GM18909 (cell line): ENCODE measurements at regions not wholly inside any gene's neighbourhood (a gene's known extent, or its start where the extent isn't known, plus 50 kb on each side); places are given as distances from the start of the nearest gene placed in this dataset.
A peak's percentile ranks its signal among the peaks of the same experiment; 100 is the strongest.
"Not testable (repeated sequence)": the region's sequence is repeated elsewhere in the genome, so short reads cannot be mapped to it uniquely, and the experiment has no call there.

ENCODE experiments used
- ATAC-seq: cut with Tn5 transposase; IDR thresholded peaks from one replicate; pipeline ENCODE4 v1.9.1; 2021; ENCODE audit warnings: mild to moderate bottlenecking; ENCODE audit not compliant: unreplicated experiment, poor library complexity

DNA sequence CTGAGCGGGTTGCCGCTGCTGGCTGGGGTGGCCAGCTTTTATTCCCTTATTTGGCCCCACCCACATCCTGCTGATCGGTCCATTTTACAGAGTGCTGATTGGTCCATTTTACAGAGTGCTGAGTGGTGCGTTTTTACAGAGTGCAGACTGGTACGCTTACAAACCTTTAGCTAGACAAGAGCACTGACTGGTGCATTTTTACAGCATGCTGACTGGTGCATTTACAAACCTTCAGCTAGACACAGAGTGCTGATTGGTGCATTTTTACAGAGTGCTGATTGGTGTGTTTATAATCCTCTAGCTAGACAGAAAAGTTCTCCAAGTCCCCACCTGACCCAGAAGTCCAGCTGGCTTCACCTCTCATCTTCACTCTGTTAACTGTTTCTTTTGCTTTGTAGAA lies 1217.6 kb upstream of the TMEFF2 start:
- not testable (repeated sequence) for ATAC-seq

DNA sequence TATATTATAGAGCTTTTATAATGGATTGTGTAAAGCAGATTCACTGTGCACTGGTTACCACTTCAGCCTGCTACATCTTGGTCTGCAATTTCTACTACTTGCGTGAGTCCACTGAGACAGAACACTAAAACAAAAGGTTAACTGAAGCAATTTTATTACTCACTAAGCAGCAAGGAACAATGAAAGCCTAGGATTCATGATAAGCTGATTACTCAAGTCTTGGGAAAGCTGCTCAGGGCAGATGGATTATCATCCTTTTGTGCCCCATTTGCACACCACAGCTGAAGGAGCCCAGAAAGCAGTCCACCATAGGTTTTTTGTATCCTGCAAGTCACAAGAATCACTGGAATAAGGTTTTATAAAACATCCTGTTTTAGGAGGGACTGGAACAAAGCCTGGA lies 1215.2 kb upstream of the TMEFF2 start:
- ATAC-seq: no peak

DNA sequence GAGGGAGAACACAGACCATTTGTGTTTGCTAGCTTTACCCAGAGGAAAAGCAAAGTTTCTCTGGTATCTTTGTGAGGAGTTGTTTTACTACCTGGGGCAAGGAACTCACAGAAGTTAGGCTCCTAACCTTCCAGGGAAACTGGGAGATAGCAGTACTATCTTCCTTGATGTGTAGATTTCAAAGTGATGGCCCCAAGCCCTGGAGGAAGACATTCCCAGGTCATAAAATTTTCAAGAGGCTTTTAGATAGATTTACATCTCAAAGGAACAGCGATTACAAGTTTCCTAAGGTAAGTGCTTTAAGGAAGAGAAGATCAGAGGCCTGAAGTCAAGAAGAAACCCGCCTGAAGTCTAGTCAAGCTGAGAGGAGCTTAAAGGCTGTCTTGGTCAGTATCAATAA lies 1187.8 kb upstream of the TMEFF2 start:
- ATAC-seq: no peak

DNA sequence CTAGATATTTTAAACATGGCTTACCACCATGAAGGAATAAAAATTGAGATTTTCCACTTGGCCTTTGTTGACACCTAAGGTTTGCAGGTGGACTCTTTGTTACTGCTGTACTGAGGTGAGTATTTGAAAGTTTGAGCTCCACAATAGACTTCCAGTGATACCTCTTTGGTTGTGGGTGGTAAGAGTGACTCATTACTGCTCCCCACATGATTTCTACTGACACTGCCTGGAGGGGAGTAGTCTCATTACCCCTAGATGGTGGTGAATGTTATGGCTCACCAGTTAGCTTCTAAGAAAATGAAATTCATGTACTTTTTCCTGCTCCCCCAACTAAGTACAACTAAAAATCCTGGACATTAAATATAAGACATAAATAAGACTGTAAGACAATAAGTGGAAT lies 1183.1 kb upstream of the TMEFF2 start:
- no peak for ATAC-seq

DNA sequence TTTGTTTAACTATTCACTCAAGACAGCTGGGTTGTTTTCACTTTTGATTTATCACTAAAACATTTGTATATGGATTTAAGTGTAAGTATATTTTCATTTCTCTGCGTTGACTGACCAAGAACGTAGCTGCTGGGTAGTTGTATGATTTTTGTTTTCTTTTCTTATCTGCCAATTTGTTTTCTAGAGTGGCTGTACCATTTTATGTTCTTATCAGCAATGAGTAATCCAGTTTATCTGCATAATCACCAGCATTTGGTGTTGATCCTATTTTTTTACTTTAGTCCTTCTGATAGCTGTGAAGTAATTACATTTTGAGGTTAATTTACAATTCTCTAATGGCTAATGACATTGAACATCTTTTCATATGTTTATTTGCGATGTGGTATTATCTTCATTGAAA lies 1178.4 kb upstream of the TMEFF2 start:
- no peak for ATAC-seq

DNA sequence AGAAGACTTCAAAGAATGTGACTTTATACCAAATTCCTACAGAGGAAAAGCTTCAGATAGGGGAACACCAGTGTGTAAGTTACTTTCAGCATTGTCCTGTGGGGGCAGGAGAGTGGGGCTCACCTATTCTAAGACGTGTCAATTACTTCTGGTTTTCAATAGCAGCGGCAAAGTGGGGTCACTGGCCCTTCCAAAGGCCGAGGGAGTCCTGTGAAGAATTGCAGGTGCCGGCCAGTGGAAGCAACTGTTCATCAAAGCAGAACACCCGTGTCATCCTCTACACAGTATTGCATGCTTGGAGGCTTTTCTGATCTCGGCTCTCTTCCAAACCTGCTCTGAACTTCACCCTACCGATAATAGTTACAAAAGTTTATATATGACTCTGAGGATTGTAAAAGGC lies 1176.5 kb upstream of the TMEFF2 start:
- no peak for ATAC-seq

DNA sequence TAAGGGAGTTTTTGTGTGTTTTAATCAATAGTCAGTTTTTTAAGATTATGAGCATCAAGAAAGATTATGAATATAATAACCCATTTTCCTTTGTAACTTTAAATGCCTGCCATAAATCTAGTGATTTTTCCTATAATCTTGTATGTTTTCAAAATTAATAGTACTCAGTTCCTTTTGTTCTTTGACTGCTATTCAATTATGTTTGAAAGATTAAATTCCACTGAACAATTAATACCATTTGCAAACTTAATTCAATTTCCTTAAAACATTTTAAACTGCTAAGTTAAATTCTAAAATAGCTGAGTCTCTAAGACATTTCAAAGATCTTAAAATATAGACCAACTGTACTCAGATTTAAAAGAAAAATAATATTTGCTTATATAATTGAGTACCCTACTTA lies 1173.9 kb upstream of the TMEFF2 start:
- ATAC-seq: no peak

DNA sequence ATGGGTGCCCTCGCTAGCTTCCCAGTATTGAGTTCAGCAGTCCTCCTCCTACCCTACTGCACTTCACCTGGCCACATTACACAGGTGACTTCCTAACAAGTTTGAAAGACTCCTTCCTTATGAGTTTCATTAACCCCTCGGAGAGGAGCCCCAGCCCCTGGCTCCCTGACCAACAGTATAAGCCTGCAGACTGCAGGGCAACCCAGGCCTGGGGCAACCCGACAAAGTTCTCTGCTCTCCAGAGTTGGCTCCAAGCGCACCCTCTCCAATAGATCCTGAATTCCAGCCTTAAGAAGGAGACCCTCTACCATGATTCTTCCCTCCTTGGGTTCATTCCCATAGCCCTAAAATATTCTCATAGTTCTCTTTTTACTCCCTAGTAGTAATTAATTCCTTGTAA lies 1162.8 kb upstream of the TMEFF2 start:
- no peak for ATAC-seq

DNA sequence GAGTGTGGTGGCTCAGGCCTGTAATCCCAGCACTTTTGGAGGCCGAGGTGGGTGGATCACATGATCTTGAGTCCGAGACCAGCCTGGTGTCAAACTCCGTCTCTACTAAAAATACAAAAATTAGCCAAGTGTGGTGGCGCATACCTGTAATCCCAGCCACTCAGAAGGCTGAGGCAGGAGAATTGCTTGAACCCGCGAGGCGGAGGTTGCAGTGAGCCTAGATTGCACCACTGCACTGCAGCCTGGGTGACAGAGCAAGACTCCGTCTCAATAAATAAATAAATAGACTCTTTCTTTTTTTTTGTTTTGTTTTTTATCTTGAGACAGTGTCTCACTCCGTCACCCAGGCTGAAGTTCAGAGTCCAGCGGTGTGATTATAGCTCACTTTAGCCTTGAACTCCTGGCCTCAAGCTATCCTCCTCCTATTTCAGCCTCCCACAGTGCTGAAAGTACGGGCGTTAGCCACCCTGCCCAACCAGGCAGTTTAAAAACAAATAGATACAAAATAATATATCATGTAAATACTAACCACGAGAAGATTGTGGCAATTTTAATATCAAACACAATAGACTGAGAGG lies 1158.0 kb upstream of the TMEFF2 start:
- not testable (repeated sequence) for ATAC-seq

DNA sequence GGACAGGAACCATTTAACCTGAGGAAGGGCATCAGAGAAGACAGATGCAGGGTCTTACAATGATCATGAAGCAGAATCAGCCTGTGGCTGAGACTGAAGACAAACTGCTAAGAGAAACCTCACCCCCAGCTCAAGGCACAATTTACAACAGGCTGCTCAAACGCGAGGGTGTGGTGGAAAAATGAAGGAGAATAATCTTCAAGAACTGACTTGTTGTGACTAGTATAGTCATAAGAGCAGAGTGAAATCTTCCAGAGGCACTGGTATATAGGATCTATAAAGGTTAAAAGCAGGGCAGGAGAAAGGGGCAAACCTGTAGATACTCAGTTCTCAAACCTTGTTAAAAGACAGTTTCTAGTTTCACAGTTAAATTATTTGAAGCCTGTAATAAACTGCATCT lies 1155.8 kb upstream of the TMEFF2 start:
- ATAC-seq: no peak

DNA sequence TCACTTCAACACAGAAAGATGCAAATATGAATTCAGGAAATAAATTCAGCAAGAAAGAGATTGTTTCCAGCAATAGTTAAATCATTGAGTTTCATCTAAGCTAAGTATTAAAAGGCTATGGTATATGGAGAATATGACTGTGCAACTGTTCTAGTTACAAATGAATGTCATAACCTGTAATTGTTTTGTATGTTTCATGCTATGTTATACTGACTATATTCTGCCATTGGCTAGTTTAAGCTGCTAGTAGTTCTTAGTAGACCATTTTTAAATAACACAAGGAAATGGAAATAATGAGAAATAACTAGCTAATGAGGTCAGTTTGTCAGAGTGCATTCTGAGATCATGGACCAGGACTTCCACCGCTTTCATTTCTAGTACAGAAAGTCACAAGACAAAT lies 1154.9 kb upstream of the TMEFF2 start:
- ATAC-seq: no peak

DNA sequence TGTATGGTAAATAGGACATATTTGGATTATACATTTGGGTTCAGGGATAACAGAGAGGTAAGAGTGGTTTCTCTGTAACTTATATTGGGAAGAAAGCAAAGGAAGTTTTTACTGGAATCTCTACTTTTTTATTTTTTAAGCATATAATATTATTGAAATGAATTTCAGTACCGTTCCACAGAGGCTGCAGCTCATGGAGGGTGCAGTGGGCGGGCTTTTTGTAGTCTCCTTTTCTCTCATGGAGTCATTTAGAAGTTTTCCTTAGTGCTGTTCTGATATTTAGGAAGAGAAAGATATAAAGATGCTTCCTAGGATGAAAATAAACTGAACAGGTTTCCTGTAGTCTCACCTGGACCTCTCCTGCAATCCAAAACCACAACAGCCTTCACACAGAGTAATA lies 1153.3 kb upstream of the TMEFF2 start:
- peak; percentile 28 for ATAC-seq

DNA sequence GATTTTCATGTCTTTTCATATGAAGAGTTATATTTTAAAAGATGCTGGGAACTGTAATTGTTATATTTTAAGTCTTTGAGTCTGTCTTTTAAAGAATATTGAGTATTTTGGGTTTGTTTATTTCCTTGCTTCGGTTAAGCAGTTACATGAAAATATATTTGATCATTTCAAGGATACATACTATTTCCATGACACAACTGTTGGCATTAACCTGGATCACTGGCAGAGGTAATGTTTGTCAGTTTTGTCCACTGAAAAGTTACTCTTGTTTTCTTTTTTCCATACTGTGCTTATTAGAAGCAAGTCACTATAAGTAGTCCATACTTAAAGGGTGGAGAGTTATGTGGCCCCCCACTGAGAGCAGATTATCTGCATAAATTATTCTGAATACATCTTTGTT lies 1142.0 kb upstream of the TMEFF2 start:
- no peak for ATAC-seq

DNA sequence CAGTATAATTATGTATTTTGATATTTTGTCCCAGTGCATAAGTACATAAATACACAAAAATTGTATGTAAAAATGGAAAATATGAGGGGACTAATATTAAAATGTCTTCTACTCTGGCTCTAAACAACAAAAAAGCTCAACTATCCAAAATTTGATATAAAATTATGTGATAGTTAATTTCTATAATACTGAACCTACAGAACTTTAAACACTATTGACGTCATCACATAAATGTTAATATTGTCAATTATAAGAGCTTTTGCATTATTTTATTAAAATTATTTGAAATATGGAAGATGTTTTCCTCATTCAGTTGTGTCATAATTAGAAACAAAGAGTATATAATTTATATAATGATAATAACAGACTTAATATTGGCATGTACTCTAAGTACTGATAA lies 1139.7 kb upstream of the TMEFF2 start:
- no peak for ATAC-seq

DNA sequence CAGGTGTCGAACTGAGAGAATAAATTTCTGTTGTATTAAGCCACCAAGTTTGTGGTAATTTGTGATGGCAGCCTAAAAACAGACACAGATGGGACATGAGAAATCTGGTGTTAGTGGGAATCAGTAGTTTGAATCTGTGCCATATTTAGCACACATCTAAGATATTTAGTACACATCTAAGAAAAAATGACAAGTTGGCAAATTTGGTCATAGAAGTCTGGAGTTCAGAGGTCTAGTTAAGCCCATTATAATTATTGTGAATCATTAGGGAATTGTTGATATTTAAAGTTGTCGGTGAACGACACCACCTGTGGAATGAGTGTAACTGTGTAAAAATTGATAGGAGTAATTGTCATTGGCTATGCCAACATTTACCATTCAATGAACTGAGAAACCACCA lies 1138.8 kb upstream of the TMEFF2 start:
- no peak for ATAC-seq

DNA sequence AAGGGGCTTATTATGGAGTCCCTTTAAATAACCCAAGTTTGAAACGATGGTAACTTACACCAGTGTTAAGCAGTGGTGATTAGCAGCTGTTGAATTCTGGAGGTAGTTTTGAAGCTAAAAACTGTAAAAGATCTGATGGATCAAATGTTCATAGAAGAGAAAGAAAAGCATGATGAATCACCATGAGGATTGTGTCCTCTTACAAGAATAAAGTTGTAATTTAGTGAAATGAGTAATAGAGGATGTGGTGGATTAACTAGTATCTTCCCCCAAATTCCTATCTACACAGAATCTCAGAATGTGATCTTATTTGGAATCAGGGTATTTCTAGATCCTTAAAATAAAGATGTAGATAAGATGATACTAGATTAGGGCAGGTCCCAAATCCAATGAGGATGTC lies 1138.2 kb upstream of the TMEFF2 start:
- ATAC-seq: no peak

DNA sequence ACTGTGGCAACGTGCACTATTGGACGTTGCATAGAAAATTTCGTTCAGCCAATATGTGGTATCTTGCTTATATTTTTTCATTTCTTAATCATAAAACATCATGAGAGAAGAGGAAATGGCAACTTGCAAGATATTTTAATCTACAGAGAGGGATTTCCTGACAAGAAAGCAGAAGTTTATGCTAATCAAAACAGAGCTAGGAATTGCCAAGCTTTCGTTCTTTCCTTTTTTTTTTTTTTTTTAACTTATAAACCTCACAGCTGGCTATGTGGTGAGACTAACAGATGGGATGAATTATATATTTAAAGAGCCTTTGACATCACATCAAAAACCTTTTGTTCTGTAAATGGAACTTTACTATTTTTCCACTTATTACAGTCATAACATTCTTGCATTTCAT lies 1136.9 kb upstream of the TMEFF2 start:
- ATAC-seq: no peak

DNA sequence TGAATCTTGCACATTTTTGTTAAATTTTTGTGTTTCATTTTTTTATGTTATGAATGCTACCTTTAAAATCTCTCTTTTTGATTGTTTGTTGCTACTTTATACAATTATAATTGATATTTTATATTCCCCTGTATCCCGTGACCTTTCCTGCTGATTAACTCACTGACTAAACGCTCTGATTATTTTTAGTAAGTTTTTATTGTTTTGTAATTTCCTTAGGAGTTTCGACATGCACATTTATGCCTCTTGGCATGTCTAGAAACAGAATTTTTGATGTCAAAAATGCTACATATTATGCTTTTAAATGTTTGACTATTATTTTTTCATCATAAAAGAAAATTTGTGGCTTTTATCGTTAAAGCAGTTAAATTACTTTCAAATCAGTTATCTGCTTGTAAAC lies 1131.6 kb upstream of the TMEFF2 start:
- no peak for ATAC-seq

DNA sequence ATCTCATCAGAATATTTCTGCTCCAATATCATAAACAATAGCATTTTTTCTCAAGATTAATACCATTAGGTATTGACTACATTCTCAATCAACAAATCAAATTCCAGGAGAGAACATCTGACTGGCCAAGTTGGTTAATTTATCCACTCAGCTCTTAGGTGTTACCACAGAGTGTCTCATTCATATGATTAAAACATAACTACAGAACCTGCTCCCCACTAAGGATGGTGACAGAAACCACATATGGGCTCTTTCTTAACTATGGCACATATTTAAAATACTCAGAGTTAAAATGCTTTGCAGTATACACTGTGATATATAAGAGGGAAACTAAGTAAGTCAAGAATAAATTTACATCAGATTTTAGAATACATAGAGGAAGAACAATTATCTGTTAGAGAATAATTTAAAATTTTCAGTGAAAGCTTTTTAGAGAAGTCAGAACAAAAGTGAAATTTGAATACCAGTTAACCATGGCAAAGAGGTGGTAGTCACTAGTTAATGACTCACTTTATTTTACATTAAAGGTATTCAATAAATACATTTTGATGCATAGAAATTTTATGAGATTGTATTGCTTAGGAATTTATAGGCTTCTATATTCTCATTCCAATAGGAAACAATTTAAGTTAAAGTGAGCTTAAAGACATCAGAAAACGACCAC lies 1120.8 kb upstream of the TMEFF2 start:
- ATAC-seq: peak; percentile 65

DNA sequence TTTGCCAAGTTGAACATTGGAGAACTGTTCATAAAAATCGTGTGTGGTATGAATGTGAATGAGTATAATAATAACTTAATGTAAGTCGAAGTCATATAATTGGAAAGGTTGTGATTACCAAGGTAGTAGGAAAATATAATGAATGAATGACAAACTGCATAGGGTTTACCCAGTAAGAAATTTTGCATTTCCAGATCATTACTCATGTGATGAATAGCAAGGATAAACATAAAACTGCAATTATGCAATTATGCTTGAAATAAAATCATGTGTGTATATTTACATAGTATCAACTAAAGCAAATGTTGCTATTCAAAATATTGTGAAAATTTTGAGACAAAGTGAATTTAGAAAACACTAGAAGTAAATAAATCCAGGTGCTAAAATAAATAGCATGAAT lies 1108.7 kb upstream of the TMEFF2 start:
- no peak for ATAC-seq

DNA sequence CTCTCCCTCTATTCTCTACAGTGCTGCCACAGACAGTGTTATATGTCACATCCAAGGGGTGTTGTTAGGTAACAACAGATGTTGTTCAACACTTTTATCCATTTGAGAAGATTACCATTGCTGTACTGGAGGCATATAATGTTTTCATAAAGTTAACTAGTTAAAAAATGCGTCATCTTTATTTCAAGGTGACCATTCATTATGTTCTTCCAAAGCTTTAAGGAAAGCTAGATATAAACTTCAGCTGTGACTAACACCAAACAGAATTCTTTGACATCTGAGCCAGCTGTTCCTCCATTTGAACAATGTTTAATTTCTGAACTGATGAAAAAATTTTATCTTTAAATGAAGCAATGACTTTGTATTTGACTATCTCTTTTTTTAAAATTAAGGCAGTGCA lies 1099.6 kb upstream of the TMEFF2 start:
- ATAC-seq: no peak

DNA sequence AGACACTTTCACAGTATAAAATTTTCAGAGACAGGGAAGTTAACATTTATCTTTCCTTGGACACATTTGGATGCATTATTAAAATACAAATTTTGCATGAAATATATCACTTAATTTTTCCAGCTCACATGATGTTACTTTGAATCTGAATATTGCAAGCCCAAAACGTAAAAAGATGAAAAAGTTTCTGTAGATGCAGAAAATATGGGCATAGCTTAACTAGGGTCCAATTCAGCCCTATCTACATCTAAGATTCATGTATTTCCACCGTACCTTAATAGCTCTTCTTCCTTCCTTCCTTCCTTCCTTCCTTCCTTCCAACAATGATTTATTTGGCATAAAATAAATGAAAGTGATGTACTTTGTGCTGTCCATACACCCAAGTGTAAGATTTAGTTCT lies 1084.6 kb upstream of the TMEFF2 start:
- no peak for ATAC-seq

DNA sequence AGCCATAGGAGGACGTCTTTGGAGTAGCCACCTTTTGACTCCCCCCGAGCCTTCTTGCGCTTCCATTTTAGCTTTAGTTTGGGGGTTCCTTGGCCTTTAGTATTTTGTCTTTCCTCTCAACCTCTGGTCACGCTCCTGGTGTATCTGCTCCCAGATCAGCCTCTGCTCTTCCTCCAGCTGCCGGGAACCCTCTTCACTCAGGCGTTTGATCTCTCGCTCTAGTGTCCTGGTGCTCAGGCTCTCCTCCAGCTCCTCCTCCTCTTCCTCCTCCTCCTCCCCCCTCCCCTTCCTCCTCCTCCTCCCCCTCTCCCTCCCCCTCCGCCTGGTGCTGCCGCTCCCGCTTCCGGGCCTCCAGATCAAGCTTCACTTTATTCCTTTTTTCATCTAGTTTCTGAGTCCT lies 1082.3 kb upstream of the TMEFF2 start:
- no peak for ATAC-seq
